Spleen (tissue), 11 donors: ENCODE measurements at regions not wholly inside any gene's neighbourhood (a gene's known extent, or its start where the extent isn't known, plus 50 kb on each side); places are given as distances from the start of the nearest gene placed in this dataset.

ENCODE experiments used
- DNase-seq: peaks from one replicate; pipeline ENCODE4 v3.0.0-alpha.2; 2020
- H3K27ac ChIP-seq, 8 donors: fragments of 200-600 bp; sonication (generic) in 7 of 8; 1 replicate in 4 of 8; 2 replicates in 4 of 8; pipeline versions ENCODE4 v1.5.0 to v1.8.0; 2016 to 2021; ENCODE audit warnings: inconsistent platforms in 4 of 8, mild to moderate bottlenecking in 4 of 8, moderate library complexity in 1 of 8
- H3K27me3 ChIP-seq, 7 donors: fragments of 200-600 bp; sonication (generic) in 6 of 7; replicated peaks in 1 of 7; 1 replicate in 4 of 7; 2 replicates in 3 of 7; pipeline versions ENCODE4 v1.5.0 to v1.8.0; 2016 to 2021; ENCODE audit warnings: inconsistent platforms in 3 of 7, mild to moderate bottlenecking in 1 of 7
- H3K36me3 ChIP-seq, 6 donors: fragments of 200-600 bp; sonication (generic) in 5 of 6; 1 replicate in 4 of 6; 2 replicates in 2 of 6; pipeline versions ENCODE4 v1.5.0 to v1.8.0; 2016 to 2021; ENCODE audit warnings: inconsistent platforms in 2 of 6
- H3K4me1 ChIP-seq, 6 donors: fragments of 200-600 bp; sonication (generic) in 5 of 6; 1 replicate in 3 of 6; 2 replicates in 3 of 6; pipeline versions ENCODE4 v1.5.0 to v1.8.0; 2016 to 2021; ENCODE audit warnings: inconsistent platforms in 3 of 6
- H3K4me3 ChIP-seq, 8 donors: fragments of 200-600 bp; sonication (generic) in 7 of 8; 1 replicate in 4 of 8; 2 replicates in 4 of 8; pipeline versions ENCODE4 v1.5.0 to v1.8.0; 2016 to 2021; ENCODE audit warnings: inconsistent platforms in 4 of 8, mild to moderate bottlenecking in 4 of 8, moderate library complexity in 2 of 8
- H3K9me3 ChIP-seq, 8 donors: fragments of 200-600 bp; sonication (generic) in 7 of 8; 1 replicate in 4 of 8; 2 replicates in 4 of 8; pipeline versions ENCODE4 v1.5.0 to v1.8.0; 2016 to 2021; ENCODE audit warnings: inconsistent platforms in 4 of 8
- CTCF ChIP-seq, 11 experiments: fragments of 200-600 bp in 7 of 11; fragments of 450-650 bp in 4 of 11; sonication (generic) in 4 of 11; IDR thresholded peaks in 8 of 11; conservative IDR thresholded peaks in 3 of 11; 1 replicate in 7 of 11; 2 replicates in 4 of 11; pipeline versions ENCODE4 v1.4.0 to v1.8.0; 2016 to 2021; ENCODE audit warnings: antibody characterized with exemption in 11 of 11, inconsistent platforms in 4 of 11, mild to moderate bottlenecking in 1 of 11
- POLR2A ChIP-seq, 3 donors: fragments of 450-650 bp; IDR thresholded peaks; one replicate each; pipeline ENCODE4 v1.5.1; 2017; ENCODE audit warnings: antibody characterized with exemption in 3 of 3, mild to moderate bottlenecking in 1 of 3
- POLR2AphosphoS5 ChIP-seq, 3 donors: sonication (generic); formaldehyde crosslinking; IDR thresholded peaks; one replicate each; pipeline ENCODE4 v1.5.1; 2017; ENCODE audit warnings: antibody characterized with exemption in 3 of 3
- WGBS, 5 donors: extraction: QIAGEN DNeasy Blood & Tissue Kit in 3 of 5; methylation state at CpG; one replicate each; pipeline versions ENCODE4 v1.1.5 to v1.1.7; 2013 to 2018; 5-methylcytosine and 5-hydroxymethylcytosine counted together
- intact Hi-C: fragments of 100-400 bp; cut with DNase I; formaldehyde crosslinking; loops from one replicate; pipeline ENCODE4 v1.15.0; 2023; ENCODE audit warnings: low total_unique reads
- donor health status: healthy with polysubstance abuse.
- donor health status: DM: no; HTN: no; CAD: no; lungs with moderate emphysema.
- donor health status: DM: no; HTN: no; CAD: no.
- donor health status: Bipolar disorder and iron deficiency.
- donor health status: healthy.
- donor health status: DM: no; HTN: no; CAD: no.
- donor health status: DM: yes; HTN: yes; CAD: no.

GRCh38 chr11:121721448-121721847 is 268.7 kb upstream of the SORL1-AS1 start:
- peaks cover 0 to 34% (median 9%) of the 10 kb centered on the region in 7 donors for H3K27me3 ChIP-seq
- no peak for DNase-seq
- peaks cover 0 to 4% (median 0%) of the 10 kb centered on the region in 8 donors for H3K9me3 ChIP-seq
- 80 to 100% (median 96%) methylated on average over 3 of the region's 3 CpGs for WGBS, 5 donors
- H3K4me3 ChIP-seq, result no peak overlapping the region
- H3K36me3 ChIP-seq, result no peaks in the 10 kb centered on the region
- H3K27ac ChIP-seq, result no peak overlapping the region
- peaks cover 0 to 16% (median 4%) of the 10 kb centered on the region in 6 donors for H3K4me1 ChIP-seq
- no peak for TF ChIP-seq CTCF (IDR thresholded peaks at IDR 0.05 in 8 of 11, conservative IDR thresholded peaks at IDR 0.05 in 3 of 11)
- no peak for TF ChIP-seq POLR2A (IDR thresholded peaks at IDR 0.05)
- no peak for TF ChIP-seq POLR2AphosphoS5 (IDR thresholded peaks at IDR 0.05)
- intact Hi-C loops, result no loop called here

- intact Hi-C loops, result no loop called here
- Histone ChIP-seq H3K27ac (no peak overlapping the region), H3K36me3 (no peaks in the 10 kb centered on the region), H3K9me3 (peaks cover 0 to 4% (median 0%) of the 10 kb centered on the region in 8 donors), H3K4me3 (no peak overlapping the region), H3K4me1 (peaks cover 0 to 4% (median 2%) of the 10 kb centered on the region in 6 donors), H3K27me3 (peaks cover 0 to 18% (median 2%) of the 10 kb centered on the region in 7 donors)
- no peak for DNase-seq
- TF ChIP-seq POLR2A (IDR thresholded peaks at IDR 0.05), result no peak
- no peak for TF ChIP-seq CTCF (IDR thresholded peaks at IDR 0.05 in 8 of 11, conservative IDR thresholded peaks at IDR 0.05 in 3 of 11)
- TF ChIP-seq POLR2AphosphoS5 (IDR thresholded peaks at IDR 0.05), result no peak
- 80 to 94% (median 89%) methylated on average over 2 of the region's 2 CpGs for WGBS, 5 donors
These were observed 264.5 kb upstream of the SORL1-AS1 start for GRCh38 chr11:121717296-121717695.

- intact Hi-C loops, result no loop called here
- Histone ChIP-seq H3K4me3 (no peak overlapping the region), H3K36me3 (no peaks in the 10 kb centered on the region), H3K27ac (no peak overlapping the region), H3K27me3 (peaks cover 0 to 6% (median 0%) of the 10 kb centered on the region in 7 donors), H3K9me3 (no peaks in the 10 kb centered on the region), H3K4me1 (no peaks in the 10 kb centered on the region)
- 85 to 94% (median 89%) methylated on average over 4 of the region's 4 CpGs for WGBS, 5 donors
- TF ChIP-seq CTCF (IDR thresholded peaks at IDR 0.05 in 8 of 11, conservative IDR thresholded peaks at IDR 0.05 in 3 of 11), result no peak
- no peak for DNase-seq
These were observed 263.3 kb upstream of the SORL1-AS1 start for GRCh38 chr11:121716060-121716459.

GRCh38 chr11:121715405-121715804 is 262.6 kb upstream of the SORL1-AS1 start:
- no peak for DNase-seq
- no peaks in the 10 kb centered on the region for H3K36me3 ChIP-seq
- no peaks in the 10 kb centered on the region for H3K9me3 ChIP-seq
- H3K4me1 ChIP-seq, result no peaks in the 10 kb centered on the region
- WGBS, 5 donors, result 86 to 94% (median 88%) methylated on average over 4 of the region's 4 CpGs
- H3K4me3 ChIP-seq, result no peak overlapping the region
- no peak for TF ChIP-seq CTCF (IDR thresholded peaks at IDR 0.05 in 8 of 11, conservative IDR thresholded peaks at IDR 0.05 in 3 of 11)
- TF ChIP-seq POLR2A (IDR thresholded peaks at IDR 0.05), result no peak
- TF ChIP-seq POLR2AphosphoS5 (IDR thresholded peaks at IDR 0.05), result no peak
- intact Hi-C loops, result no loop called here
- peaks cover 0 to 6% (median 0%) of the 10 kb centered on the region in 7 donors for H3K27me3 ChIP-seq
- H3K27ac ChIP-seq, result no peak overlapping the region
